GM18505 (cell line): ENCODE measurements at regions not wholly inside any gene's neighbourhood (a gene's known extent, or its start where the extent isn't known, plus 50 kb on each side); places are given as distances from the start of the nearest gene placed in this dataset.

Source experiments
- ATAC-seq: cut with Tn5 transposase; IDR thresholded peaks from one replicate; pipeline ENCODE4 v1.9.1; 2021; ENCODE audit not compliant: unreplicated experiment
- POLR2A ChIP-seq: IDR thresholded peaks from 4 replicates; pipeline ENCODE4 v1.6.1; 2011; ENCODE audit warnings: borderline replicate concordance; ENCODE audit not compliant: insufficient read depth, insufficient read length; ENCODE audit errors: extremely low read depth

DNA sequence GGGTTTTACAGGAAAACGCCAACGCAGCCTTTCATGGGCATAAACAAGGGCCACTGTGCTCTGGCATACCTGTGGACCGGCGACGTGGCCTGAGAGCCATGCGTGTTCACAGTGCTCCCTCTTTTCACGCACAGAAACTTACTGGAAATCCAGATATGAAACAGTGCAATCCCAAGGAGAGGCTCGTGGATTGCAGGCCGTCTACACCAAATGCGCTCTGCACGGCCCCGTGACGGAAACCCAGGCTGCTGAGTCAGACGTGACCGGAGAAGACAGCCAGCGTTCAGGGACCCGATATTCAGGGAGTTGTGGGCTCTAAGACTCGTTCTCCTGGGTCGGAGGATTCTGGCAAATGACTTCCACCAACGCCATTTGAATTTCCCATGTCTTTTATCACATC is 129.2 kb downstream of the FOXL1 start:
- no peak for ATAC-seq
- TF ChIP-seq POLR2A, result no peak

- no peak for TF ChIP-seq POLR2A
- ATAC-seq, result no peak
These were observed 130.1 kb downstream of the FOXL1 start for GRCh38 chr16:86708431-86708830.

- ATAC-seq, result no peak
- no peak for TF ChIP-seq POLR2A
These were observed 130.8 kb downstream of the FOXL1 start for GRCh38 chr16:86709103-86709502.

DNA sequence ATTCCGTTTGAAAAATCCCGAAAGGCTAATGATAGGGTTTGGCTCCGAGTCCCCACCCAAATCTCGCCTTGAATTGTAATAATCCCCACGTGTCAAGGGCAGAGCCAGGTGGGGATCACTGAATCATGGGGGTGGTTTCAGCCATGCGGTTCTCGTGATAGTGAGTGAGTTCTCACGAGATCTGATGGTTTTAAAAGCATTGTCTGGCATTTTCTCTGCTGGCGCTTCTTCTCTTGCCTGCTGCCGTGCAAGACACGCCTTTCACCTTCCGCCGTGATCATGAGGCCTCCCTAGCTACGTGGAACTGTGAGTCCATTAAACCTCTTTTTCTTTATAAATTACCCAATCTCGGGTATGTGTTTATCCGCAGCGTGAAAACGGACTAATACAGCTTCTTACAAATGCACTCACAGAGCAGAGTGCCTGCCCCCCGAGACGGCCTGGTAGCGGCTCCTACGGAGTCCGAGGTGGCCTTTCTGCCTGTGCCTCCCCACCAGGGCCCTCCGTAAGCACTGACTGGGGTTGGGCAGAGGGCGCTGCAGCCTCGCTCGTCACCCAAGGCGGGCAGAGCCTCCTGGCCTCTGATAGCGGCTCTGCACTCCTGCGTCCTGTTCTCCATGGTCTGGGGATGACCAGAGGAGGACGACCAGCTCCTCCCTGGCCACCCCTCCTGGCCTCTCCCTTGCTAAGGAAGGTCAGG is 131.7 kb downstream of the FOXL1 start:
- ATAC-seq, result no peak
- no peak for TF ChIP-seq POLR2A

DNA sequence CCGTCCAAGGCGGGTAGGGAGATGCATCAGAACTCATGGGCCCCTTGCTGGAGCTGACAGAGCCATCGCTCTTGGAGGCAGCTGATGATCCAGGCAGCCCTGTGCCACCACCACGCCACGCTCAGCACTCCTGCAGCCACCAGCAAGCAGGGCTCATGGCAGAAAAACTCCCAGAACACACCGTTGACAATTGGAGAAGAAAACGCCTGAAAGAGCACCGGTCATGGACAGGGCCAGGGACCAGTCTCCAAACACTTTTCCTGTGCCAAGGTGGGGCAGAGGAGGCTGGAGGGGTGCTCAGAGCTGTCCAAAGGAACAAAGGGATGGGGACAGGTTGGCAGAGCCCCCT is 132.2 kb downstream of the FOXL1 start:
- ATAC-seq, result no peak
- no peak for TF ChIP-seq POLR2A

GRCh38 chr16:86712158-86713009 is 134.0 kb downstream of the FOXL1 start:
- no peak for ATAC-seq
- no peak for TF ChIP-seq POLR2A

DNA sequence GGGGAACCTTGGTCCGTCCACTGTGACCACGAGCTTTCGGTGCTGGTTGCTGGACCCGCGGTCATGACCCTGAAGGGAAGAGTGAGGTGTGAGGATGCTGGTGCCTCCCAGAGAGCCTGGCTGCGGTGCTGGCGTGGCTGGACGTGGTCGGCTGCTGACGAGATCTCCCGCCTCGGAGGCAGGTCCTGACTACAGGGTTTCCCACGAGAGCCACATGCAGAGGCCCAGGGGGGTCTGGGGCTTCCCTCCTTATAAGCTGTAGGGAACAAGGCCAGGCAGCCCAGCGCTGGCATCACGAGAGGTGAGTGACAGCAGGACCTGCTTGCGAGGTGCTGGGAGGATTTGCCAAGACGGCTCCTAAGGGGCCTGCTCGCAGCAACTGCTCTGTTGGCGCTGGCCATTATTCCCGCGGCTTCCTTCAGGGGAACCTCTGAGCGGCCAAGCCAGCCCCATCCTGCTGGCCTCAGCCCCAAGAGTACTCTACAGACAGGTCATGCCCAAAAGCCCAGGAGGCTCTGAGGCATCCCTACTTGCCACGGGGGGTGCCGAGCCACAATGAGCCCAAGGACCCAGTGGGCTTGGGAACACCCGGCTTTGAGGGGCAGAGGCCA is 134.8 kb downstream of the FOXL1 start:
- no peak for ATAC-seq

DNA sequence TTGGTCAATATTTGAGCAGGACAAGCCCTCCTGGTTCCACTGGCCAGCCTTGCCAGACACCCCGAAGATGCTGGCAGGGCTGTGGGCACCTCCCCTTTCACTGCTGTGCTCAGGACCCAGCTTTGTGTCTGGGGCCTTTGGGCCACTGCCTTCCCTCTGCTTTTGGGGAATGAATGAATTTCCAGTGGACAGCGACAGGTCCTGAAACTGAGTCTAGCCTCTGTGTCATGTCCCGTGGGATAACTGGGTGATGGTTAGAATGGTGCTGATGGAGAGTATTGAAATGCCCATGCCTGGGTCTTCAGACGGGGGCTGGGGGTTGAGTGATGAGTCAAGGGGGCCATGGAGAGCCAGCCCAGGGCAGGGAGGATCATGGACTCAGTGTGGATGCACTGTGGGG is 135.8 kb downstream of the FOXL1 start:
- TF ChIP-seq POLR2A, result no peak
- ATAC-seq, result no peak

More for the DNA sequence above, 134.8 kb downstream of the FOXL1 start:
- no peak for TF ChIP-seq POLR2A

DNA sequence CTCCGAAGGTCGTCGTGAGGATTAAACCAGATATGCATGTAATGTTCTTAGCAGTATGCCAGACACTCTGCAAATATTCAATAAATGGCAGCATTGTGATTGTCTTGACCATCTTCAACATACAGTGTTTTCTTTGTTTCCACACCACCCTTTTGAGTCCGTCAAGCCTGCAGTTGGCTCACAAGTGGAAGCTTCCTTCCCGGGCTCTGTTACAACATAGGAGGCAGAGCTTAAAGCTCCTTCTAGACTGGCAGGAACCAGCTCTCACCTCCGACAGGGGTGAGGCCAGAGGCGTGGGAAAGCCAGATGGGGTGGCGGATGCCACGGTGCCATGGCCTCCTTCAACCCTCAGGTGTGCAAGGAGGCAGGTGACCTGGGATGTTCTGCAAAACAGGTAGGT is 138.3 kb downstream of the FOXL1 start:
- TF ChIP-seq POLR2A, result no peak
- no peak for ATAC-seq

DNA sequence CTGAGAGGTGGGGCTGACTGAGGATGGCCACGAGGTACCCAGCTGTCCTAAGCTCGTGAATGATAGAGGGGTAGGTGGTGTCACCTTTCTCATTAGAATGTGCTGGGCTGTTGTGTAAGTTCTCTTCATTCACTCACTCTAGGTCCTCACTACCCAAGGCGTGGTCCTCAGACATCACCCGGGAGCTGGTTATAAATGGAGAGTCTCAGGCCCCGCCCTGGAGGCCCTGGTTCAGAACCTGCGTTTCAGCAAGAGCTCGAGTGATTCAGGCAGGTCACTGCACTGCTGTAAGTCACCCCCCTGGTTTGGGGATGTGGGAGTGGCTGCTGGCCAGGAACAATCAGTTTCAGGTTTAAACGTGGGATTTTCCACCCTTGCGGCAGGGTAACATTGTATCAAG is 139.8 kb downstream of the FOXL1 start:
- ATAC-seq, result no peak
- TF ChIP-seq POLR2A, result no peak

DNA sequence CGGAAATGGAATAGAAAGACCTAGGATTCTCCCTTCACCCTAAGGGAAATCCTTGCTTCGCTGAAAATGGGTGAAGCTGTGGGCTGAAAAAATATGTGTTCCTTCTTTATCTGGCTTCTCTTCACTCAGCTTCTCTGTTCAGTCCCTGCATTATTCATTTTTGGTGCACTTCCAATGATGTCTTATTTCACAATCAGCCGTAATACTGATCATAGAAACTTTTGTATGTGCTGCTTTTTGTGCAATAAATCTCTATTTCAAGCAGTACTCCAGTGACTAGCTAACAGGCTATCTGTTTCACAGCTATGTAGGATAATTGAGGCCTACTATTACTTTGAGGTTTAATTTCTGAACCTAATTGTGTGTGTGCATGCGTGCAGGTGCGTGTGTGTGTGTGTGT is 144.6 kb downstream of the FOXL1 start:
- ATAC-seq, result no peak
- TF ChIP-seq POLR2A, result no peak

- TF ChIP-seq POLR2A, result no peak
- no peak for ATAC-seq
These were observed 145.3 kb downstream of the FOXL1 start for GRCh38 chr16:86723689-86724088.

- no peak for TF ChIP-seq POLR2A
- ATAC-seq, result no peak
These were observed 147.1 kb downstream of the FOXL1 start for GRCh38 chr16:86725401-86725800.

DNA sequence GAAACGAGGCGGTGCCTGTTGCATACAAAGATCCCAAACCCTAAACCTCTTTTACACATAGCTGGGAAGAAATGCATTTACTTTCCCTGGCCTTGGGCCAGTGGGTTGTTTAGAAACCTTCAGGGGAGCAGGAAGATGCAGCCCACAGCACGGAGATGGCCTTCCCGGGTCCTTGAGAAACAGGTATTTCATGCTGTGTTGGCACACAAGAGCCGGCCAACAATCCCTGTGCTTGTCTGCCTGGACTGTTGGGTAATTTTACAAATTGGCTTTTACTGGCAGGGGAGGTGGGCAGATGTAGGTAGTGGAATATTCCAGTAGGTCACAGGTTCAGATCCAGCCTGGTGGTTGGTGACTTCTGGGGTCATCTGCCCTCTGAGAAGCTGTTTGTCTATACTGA is 148.0 kb downstream of the FOXL1 start:
- no peak for TF ChIP-seq POLR2A
- ATAC-seq, result no peak

GRCh38 chr16:86727131-86727530 is 148.8 kb downstream of the FOXL1 start:
- ATAC-seq, result no peak
- TF ChIP-seq POLR2A, result no peak

- TF ChIP-seq POLR2A, result no peak
- ATAC-seq, result no peak
These were observed 149.3 kb downstream of the FOXL1 start for GRCh38 chr16:86727632-86728031.
